SK-N-MC (cell line): ENCODE measurements at regions not wholly inside any gene's neighbourhood (a gene's known extent, or its start where the extent isn't known, plus 50 kb on each side); places are given as distances from the start of the nearest gene placed in this dataset.
A peak's percentile ranks its signal among the peaks of the same experiment; 100 is the strongest.
"Not testable (repeated sequence)": the region's sequence is repeated elsewhere in the genome, so short reads cannot be mapped to it uniquely, and the experiment has no call there.

Source experiments
- DNase-seq: peaks from one replicate; pipeline ENCODE4 v3.0.0-alpha.2; 2011; ENCODE audit warnings: low read depth, low spot score
- H3K27ac ChIP-seq: fragments of 200-600 bp; sonication (generic); 2 replicates; pipeline ENCODE4 v1.5.1; 2016; ENCODE audit warnings: mixed run types
- H3K36me3 ChIP-seq: fragments of 200-600 bp; sonication (generic); 2 replicates; pipeline ENCODE4 v1.6.1; 2017; ENCODE audit warnings: antibody characterized with exemption, low read length, mixed read lengths; ENCODE audit not compliant: insufficient read depth
- H3K4me3 ChIP-seq: fragments of 200-600 bp; sonication (generic); 2 replicates; pipeline ENCODE4 v1.5.1; 2016
- H3K9ac ChIP-seq: fragments of 200-600 bp; sonication (generic); 2 replicates; pipeline ENCODE4 v1.8.0; 2017; ENCODE audit warnings: mixed run types, mixed read lengths; ENCODE audit not compliant: insufficient read length
- H3K9me3 ChIP-seq: fragments of 200-600 bp; sonication (generic); 2 replicates; pipeline ENCODE4 v1.6.1; 2017; ENCODE audit warnings: low read depth, mild to moderate bottlenecking, antibody characterized with exemption, low read length, moderate library complexity, mixed read lengths
- EZH2 ChIP-seq: fragments of 200-600 bp; sonication (generic); IDR thresholded peaks from one replicate; pipeline ENCODE4 v1.6.1; 2017; ENCODE audit warnings: antibody characterized with exemption
- FOXP2 ChIP-seq: optimal IDR thresholded peaks from 2 replicates; pipeline ENCODE3; 2011; ENCODE audit warnings: mild to moderate bottlenecking, moderate library complexity; ENCODE audit not compliant: insufficient read depth; ENCODE audit errors: extremely low read length, control extremely low read depth
- POLR2AphosphoS5 ChIP-seq: IDR thresholded peaks from 2 replicates; pipeline ENCODE4 v1.6.1; 2012; ENCODE audit warnings: mild to moderate bottlenecking, low read depth, low read length, borderline replicate concordance

DNA sequence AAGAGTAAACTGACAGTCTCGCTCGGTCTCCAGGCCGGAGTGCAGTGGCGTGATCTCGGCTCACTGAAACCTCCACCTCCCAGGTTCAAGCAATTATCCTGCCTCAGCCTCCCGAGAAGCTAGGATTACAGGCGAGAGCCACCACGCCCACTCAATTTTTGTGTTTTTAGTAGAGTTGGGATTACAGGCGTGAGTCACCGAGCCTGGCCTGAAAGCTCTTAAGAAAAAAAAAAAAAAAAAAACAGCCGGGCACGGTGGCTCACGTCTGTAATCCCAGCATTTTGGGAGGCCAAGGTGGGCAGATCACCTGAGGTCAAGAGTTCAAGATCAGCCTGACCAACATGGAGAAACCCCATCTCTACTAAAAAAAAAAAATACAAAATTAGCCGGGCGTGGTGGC lies 55.3 kb upstream of the THOC2 start:
- H3K9ac ChIP-seq, H3K4me3 ChIP-seq, H3K36me3 ChIP-seq, H3K27ac ChIP-seq, H3K9me3 ChIP-seq, DNase-seq: not testable (repeated sequence)

DNA sequence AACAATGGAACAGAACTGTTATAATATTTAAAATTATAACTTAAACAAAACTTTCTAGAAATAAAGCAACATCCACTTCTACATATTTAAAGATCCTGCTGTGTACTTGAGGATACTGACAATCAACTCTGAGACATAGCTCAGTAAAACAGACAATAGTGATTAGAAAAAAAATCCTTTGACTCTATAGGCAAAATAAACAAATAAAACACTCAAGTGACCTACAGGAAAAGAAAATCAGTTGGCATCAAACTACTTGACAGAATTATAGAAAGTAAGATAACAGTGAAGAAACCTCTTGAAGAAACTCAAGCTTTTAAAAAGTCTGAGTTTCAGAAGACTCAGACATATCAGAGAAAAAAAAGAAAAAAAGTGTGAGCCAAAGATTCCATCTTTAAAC lies 55.9 kb upstream of the THOC2 start:
- DNase-seq: no peak
- no peaks in the 10 kb centered on the region for H3K9me3 ChIP-seq
- no peaks in the 10 kb centered on the region for H3K36me3 ChIP-seq
- no peak overlapping the region for H3K4me3 ChIP-seq
- no peak for TF ChIP-seq EZH2
- H3K9ac ChIP-seq: no peak overlapping the region
- H3K27ac ChIP-seq: no peak overlapping the region

- DNase-seq: no peak
- no peak overlapping the region for H3K4me3 ChIP-seq
- no peak overlapping the region for H3K27ac ChIP-seq
- no peak overlapping the region for H3K9ac ChIP-seq
- no peaks in the 10 kb centered on the region for H3K36me3 ChIP-seq
- no peaks in the 10 kb centered on the region for H3K9me3 ChIP-seq
- no peak for TF ChIP-seq FOXP2
- TF ChIP-seq POLR2AphosphoS5: no peak
- TF ChIP-seq EZH2: no peak
Observed at GRCh38 chrX:123797543-123798447, 62.1 kb upstream of the XIAP start.

- not testable (repeated sequence) for H3K9ac ChIP-seq, DNase-seq, H3K36me3 ChIP-seq, H3K27ac ChIP-seq, H3K4me3 ChIP-seq, H3K9me3 ChIP-seq
Observed at GRCh38 chrX:123798706-123799430, 61.0 kb upstream of the XIAP start.

DNA sequence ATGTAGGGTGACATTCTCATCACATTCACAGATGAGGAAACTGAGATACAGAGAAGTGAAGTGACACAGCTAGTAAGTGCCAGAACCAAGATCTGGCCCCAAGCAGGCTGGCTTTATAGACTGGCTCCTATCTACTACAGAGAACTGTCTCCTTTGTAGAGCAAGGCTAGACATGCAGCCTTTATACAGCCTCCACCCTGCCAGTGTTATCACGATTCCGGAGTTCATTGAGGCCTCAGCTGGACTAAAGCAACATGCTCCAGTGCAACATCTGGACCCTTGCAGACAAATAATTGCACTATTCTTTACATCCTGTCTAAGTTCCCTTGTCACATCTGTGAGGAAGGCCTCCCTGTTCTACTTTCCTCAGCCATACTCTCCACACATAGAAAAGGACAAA lies 58.0 kb upstream of the XIAP start:
- Histone ChIP-seq H3K36me3 (no peaks in the 10 kb centered on the region), H3K4me3 (no peak overlapping the region), H3K27ac (no peak overlapping the region), H3K9me3 (no peaks in the 10 kb centered on the region), H3K9ac (no peak overlapping the region)
- DNase-seq: no peak
- no peak for TF ChIP-seq POLR2AphosphoS5
- TF ChIP-seq EZH2: no peak
- TF ChIP-seq FOXP2: no peak

DNA sequence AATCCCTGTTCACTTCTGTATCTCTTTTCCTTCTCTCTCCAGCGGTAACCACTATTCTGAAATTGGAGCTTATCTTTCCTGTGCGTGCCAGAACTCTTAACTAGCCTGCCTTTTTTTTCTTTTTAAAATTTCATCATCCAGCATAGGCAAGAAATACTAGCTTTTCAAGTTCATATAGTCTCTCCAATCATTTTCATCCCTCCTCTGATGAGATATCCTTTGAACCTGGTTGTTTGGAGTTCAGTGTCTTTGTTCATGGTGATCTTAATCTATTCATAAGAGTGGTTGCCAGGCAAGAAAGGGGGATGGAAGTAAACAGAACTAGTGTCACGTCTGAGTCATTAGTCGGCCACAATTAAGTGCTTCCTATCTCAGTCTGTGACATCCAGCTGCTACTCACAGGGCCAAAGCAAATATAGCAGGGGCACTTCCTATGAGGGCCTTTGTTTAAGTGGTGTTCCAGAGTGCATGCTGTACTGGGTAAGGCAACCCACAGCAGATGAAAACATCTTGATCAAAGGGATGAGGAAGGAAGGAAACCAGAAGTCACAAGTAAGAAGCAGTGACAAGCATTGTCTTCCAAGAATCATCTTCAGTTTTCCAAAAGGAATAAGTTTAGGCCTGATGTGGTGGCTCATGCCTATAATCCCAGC lies 56.4 kb upstream of the XIAP start:
- Histone ChIP-seq H3K36me3 (no peaks in the 10 kb centered on the region), H3K4me3 (no peak overlapping the region), H3K9ac (no peak overlapping the region), H3K9me3 (no peaks in the 10 kb centered on the region), H3K27ac (no peak overlapping the region)
- TF ChIP-seq FOXP2: no peak
- no peak for TF ChIP-seq EZH2
- TF ChIP-seq POLR2AphosphoS5: no peak
- no peak for DNase-seq

- H3K27ac ChIP-seq, H3K36me3 ChIP-seq, H3K9me3 ChIP-seq, H3K9ac ChIP-seq, DNase-seq, H3K4me3 ChIP-seq: not testable (repeated sequence)
Observed at GRCh38 chrX:123803984-123804365, 55.9 kb upstream of the XIAP start.

DNA sequence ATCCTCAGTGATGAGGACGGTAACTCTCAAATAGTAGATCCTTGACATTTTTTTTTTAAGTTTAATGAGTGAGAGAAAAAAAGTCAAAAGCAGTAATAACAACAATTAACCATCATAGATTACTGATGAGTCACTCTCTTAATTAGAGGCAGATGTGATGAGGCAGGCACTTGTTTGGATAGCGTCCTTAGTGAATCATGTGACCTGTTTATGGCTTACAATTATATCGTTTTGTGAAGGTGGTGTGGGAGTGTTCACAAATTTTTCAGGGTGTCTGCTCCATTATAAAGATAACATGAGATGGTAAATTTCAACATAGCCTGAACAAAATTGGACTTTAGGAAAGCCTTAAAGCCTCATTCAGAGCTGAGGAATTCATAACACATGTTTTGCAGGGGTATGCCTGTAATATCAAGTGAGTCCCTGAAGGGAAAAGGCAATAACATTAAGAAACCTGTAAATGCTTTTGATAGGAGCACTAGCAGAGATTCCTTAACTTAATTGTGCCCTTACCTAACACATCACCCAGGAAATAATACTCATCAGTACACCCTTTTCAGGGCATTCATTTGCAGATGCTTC lies 51.9 kb upstream of the XIAP start:
- TF ChIP-seq FOXP2 (no peak), POLR2AphosphoS5 (no peak), EZH2 (no peak)
- Histone ChIP-seq H3K9ac (no peak overlapping the region), H3K36me3 (no peaks in the 10 kb centered on the region), H3K4me3 (0 out of 2 replicates have a peak overlapping the region, but pooled peaks have one; percentile 36), H3K27ac (peak overlapping the region; percentile 76), H3K9me3 (no peaks in the 10 kb centered on the region)
- DNase-seq: no peak
